ENCODE measurements at regions not wholly inside any gene's neighbourhood (a gene's known extent, or its start where the extent isn't known, plus 50 kb on each side); places are given as distances from the start of the nearest gene placed in this dataset.

- Histone ChIP-seq H3K27ac (no peak overlapping the region), H3K9me3 (no peaks in the 10 kb centered on the region), H3K4me1 (no peaks in the 10 kb centered on the region), H3K36me3 (no peaks in the 10 kb centered on the region), H3K27me3 (no peaks in the 10 kb centered on the region), H3K4me3 (no peak overlapping the region)
- TF ChIP-seq POLR2A (IDR thresholded peaks at IDR 0.05) (no peak), CTCF (IDR thresholded peaks at IDR 0.05) (no peak), POLR2AphosphoS5 (IDR thresholded peaks at IDR 0.05) (no peak)
- intact Hi-C loops (cut with DNase I; ENCODE audit: low total_unique reads) = no loop called here
- DNase-seq (ENCODE audit: low spot score in 2 of 2) = no peak
Observed at GRCh38 chr12:59937148-59937547, 341.3 kb downstream of the SLC16A7 start.

- Histone ChIP-seq H3K4me3 (no peak overlapping the region), H3K9me3 (no peaks in the 10 kb centered on the region), H3K27me3 (no peaks in the 10 kb centered on the region), H3K27ac (no peak overlapping the region), H3K4me1 (no peaks in the 10 kb centered on the region), H3K36me3 (no peaks in the 10 kb centered on the region)
- no peak for DNase-seq (ENCODE audit: low spot score in 2 of 2)
- TF ChIP-seq POLR2AphosphoS5 (IDR thresholded peaks at IDR 0.05) (no peak), CTCF (IDR thresholded peaks at IDR 0.05) (no peak), POLR2A (IDR thresholded peaks at IDR 0.05) (no peak)
- intact Hi-C loops (cut with DNase I; ENCODE audit: low total_unique reads) = no loop called here
Observed at GRCh38 chr12:59938190-59938962, 342.5 kb downstream of the SLC16A7 start.

GRCh38 chr12:59940631-59941342, 345.0 kb downstream of the SLC16A7 start:
- Histone ChIP-seq H3K9me3 (no peaks in the 10 kb centered on the region), H3K4me3 (no peak overlapping the region), H3K4me1 (no peaks in the 10 kb centered on the region), H3K27ac (no peak overlapping the region), H3K36me3 (no peaks in the 10 kb centered on the region), H3K27me3 (no peaks in the 10 kb centered on the region)
- no peak for TF ChIP-seq CTCF (IDR thresholded peaks at IDR 0.05)
- TF ChIP-seq POLR2AphosphoS5 (IDR thresholded peaks at IDR 0.05) = no peak
- TF ChIP-seq POLR2A (IDR thresholded peaks at IDR 0.05) = no peak
- DNase-seq (ENCODE audit: low spot score in 2 of 2) = no peak
- intact Hi-C loops (cut with DNase I; ENCODE audit: low total_unique reads) = no loop called here

- Histone ChIP-seq H3K27me3 (no peaks in the 10 kb centered on the region), H3K4me1 (no peaks in the 10 kb centered on the region), H3K9me3 (no peaks in the 10 kb centered on the region), H3K27ac (no peak overlapping the region), H3K36me3 (no peaks in the 10 kb centered on the region), H3K4me3 (no peak overlapping the region)
- intact Hi-C loops (cut with DNase I; ENCODE audit: low total_unique reads) = no loop called here
- DNase-seq (ENCODE audit: low spot score in 2 of 2) = no peak
- TF ChIP-seq POLR2A (IDR thresholded peaks at IDR 0.05) (no peak), POLR2AphosphoS5 (IDR thresholded peaks at IDR 0.05) (no peak), CTCF (IDR thresholded peaks at IDR 0.05) (no peak)
Observed at GRCh38 chr12:59941461-59941860, 345.6 kb downstream of the SLC16A7 start.

GRCh38 chr12:59944177-59944576, 348.3 kb downstream of the SLC16A7 start:
- H3K36me3 ChIP-seq = no peaks in the 10 kb centered on the region
- H3K4me3 ChIP-seq = no peak overlapping the region
- H3K27me3 ChIP-seq = no peaks in the 10 kb centered on the region
- no peaks in the 10 kb centered on the region for H3K9me3 ChIP-seq
- intact Hi-C loops (cut with DNase I; ENCODE audit: low total_unique reads) = no loop called here
- H3K27ac ChIP-seq = no peak overlapping the region
- DNase-seq (ENCODE audit: low spot score in 2 of 2) = no peak
- TF ChIP-seq POLR2A (IDR thresholded peaks at IDR 0.05) (no peak), CTCF (IDR thresholded peaks at IDR 0.05) (no peak), POLR2AphosphoS5 (IDR thresholded peaks at IDR 0.05) (no peak)
- H3K4me1 ChIP-seq = no peaks in the 10 kb centered on the region

All from breast epithelium (tissue), 4 donors.